ENCODE measurements at regions not wholly inside any gene's neighbourhood (a gene's known extent, or its start where the extent isn't known, plus 50 kb on each side); places are given as distances from the start of the nearest gene placed in this dataset.
A peak's percentile ranks its signal among the peaks of the same experiment; 100 is the strongest.

DNA sequence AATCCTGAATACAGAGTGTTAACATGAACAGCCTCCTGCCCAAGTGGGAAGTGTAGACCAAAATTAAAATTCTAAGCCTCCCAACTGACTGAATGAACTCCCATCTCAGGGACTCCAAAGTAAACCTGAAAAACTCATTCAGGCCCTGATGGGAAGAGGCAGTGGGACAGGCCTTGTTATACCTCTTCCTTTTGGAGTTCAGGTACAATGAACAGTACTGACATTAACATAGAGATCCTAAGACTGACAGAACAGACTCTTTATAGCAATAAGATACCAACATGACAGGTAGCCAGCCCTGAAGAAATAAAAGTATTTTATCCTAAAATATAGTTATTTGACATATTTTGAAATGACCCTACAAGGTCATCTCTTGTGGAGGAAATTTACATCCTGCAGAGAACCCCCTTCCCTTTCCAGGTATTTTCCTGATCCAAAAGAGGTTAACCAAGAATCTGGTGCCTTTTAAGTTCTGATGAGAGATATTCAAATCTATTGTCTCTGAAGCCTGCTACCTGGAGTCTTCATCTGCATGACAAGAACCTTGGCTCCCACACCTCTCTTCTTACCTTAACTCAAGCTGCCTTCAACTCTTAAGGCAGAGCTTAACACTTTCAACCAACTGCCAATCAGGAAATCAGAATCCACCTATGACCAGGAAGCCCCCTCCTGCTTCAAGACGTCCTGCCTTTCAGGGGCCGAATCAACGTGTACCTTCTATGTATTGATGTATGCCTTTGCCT is 103.3 kb upstream of the PFKP start:
- peaks cover 15 to 44% (median 28%) of the 10 kb centered on the region in 3 experiments for H3K36me3 Mint-ChIP-seq (ENCODE audit: insufficient read depth in 1 of 3, low read depth in 3 of 3)
- peak; percentile 78 for DNase-seq
- H3T11ph ChIP-seq (ENCODE audit: low read length) = no peak overlapping the region

More for the DNA sequence above, 103.3 kb upstream of the PFKP start:
- Histone ChIP-seq H3K23me2 (ENCODE audit: insufficient read length, low read depth, low read length, poor library complexity, severe bottlenecking) (no peaks in the 10 kb centered on the region), H3K9me3 (ENCODE audit: control insufficient read depth, low read depth, low read length) (no peaks in the 10 kb centered on the region), H3K79me2 (ENCODE audit: insufficient read depth, low read length) (0 out of 2 replicates have a peak, but pooled peaks cover 1% of the 10 kb centered on the region), H2AK5ac (ENCODE audit: insufficient read length, low read length) (no peak overlapping the region), H3K27ac (ENCODE audit: insufficient read length, low read depth, low read length) (peak overlapping the region; percentile 35), H3K4me1 (ENCODE audit: insufficient read depth, low read length) (peaks cover 3% of the 10 kb centered on the region; the same call in 1 of the 2 replicates), H3K56ac (ENCODE audit: insufficient read length, low read depth, low read length) (no peak overlapping the region), H4K5ac (ENCODE audit: insufficient read length, low read depth, low read length) (no peak overlapping the region), H4K91ac (ENCODE audit: insufficient read length, low read depth, low read length) (no peak overlapping the region), H3K14ac (ENCODE audit: insufficient read depth, low read length) (no peak overlapping the region), H2BK15ac (ENCODE audit: low read depth, low read length) (no peak overlapping the region), H3K79me1 (ENCODE audit: insufficient read depth, low read depth, low read length, poor library complexity, severe bottlenecking) (no peaks in the 10 kb centered on the region), H2BK12ac (ENCODE audit: insufficient read length, low read depth, low read length) (no peak overlapping the region), H2BK120ac (ENCODE audit: low read depth, low read length, poor library complexity, severe bottlenecking) (no peak overlapping the region), H3K23ac (ENCODE audit: insufficient read length, low read depth, low read length) (no peak overlapping the region), H3K18ac (ENCODE audit: insufficient read length, low read depth, low read length) (peak overlapping the region; percentile 83), H3K4me2 (ENCODE audit: insufficient read depth, insufficient read length, low read length) (peak overlapping the region; percentile 22), H2BK5ac (ENCODE audit: insufficient read length, low read length) (no peak overlapping the region), H3K9ac (ENCODE audit: extremely low read depth, insufficient read length, low read length) (no peak overlapping the region), H3K4ac (ENCODE audit: low read depth, low read length) (no peak overlapping the region), H2BK20ac (ENCODE audit: low read depth, low read length, poor library complexity, severe bottlenecking) (peak overlapping the region; percentile 12), H4K8ac (replicated peaks; ENCODE audit: insufficient read length, low read depth, low read length) (no peak overlapping the region), H3K27me3 (ENCODE audit: insufficient read depth, low read length) (no peaks in the 10 kb centered on the region), H2AFZ (ENCODE audit: low read length) (no peak overlapping the region), H4K20me1 (ENCODE audit: control insufficient read depth, insufficient read depth, insufficient read length) (no peaks in the 10 kb centered on the region)
- Mint-ChIP-seq H3K4me1 (peaks cover 25 to 34% of the 10 kb centered on the region in 2 experiments), H3K4me3 (no peak overlapping the region; a peak in 1 of 5 replicates), H3K27ac (peak overlapping the region; percentile 72 to 85 (median 79)), H3K27me3 (ENCODE audit: low read depth) (peaks cover 6% of the 10 kb centered on the region; the same call in 1 of the 2 replicates), H3K9me3 (peaks cover 33 to 39% of the 10 kb centered on the region in 2 experiments)
- TF ChIP-seq, protein P1, sequence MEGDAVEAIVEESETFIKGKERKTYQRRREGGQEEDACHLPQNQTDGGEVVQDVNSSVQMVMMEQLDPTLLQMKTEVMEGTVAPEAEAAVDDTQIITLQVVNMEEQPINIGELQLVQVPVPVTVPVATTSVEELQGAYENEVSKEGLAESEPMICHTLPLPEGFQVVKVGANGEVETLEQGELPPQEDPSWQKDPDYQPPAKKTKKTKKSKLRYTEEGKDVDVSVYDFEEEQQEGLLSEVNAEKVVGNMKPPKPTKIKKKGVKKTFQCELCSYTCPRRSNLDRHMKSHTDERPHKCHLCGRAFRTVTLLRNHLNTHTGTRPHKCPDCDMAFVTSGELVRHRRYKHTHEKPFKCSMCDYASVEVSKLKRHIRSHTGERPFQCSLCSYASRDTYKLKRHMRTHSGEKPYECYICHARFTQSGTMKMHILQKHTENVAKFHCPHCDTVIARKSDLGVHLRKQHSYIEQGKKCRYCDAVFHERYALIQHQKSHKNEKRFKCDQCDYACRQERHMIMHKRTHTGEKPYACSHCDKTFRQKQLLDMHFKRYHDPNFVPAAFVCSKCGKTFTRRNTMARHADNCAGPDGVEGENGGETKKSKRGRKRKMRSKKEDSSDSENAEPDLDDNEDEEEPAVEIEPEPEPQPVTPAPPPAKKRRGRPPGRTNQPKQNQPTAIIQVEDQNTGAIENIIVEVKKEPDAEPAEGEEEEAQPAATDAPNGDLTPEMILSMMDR (conservative IDR thresholded peaks at IDR 0.05) = no peak
- WGBS (ENCODE audit: extremely low coverage, insufficient read length, low lambda C conversion rate) = no CpG with 5 or more reads among the region's 3 CpGs
